B cell (primary cell): ENCODE measurements at regions not wholly inside any gene's neighbourhood (a gene's known extent, or its start where the extent isn't known, plus 50 kb on each side); places are given as distances from the start of the nearest gene placed in this dataset.

Experiments
- ATAC-seq: fragments of 200-7000 bp; cut with Tn5 transposase; one replicate; pipeline ENCODE4 v1.10.0; 2021; ENCODE audit warnings: low read depth, mild to moderate bottlenecking, moderate number of reproducible peaks, moderate library complexity
- CTCF ChIA-PET: fragments of 350-600 bp; sonication (Branson Sonifier 250); formaldehyde crosslinking; loops from one replicate; lab custom pipeline; 2021; ENCODE audit warnings: antibody characterized with exemption, inconsistent platforms; lab: Charles Lee
- POLR2A ChIA-PET: fragments of 350-600 bp; sonication (Branson Sonifier 250); formaldehyde crosslinking; loops from one replicate; lab custom pipeline; 2021; ENCODE audit warnings: antibody characterized with exemption; lab: Charles Lee
- DNase-seq: peaks from one replicate; pipeline ENCODE4 v3.0.0; 2013
- H2AFZ ChIP-seq: 2 replicates; pipeline ENCODE4 v1.6.1; 2012; ENCODE audit warnings: mild to moderate bottlenecking, low read depth, low read length; ENCODE audit not compliant: insufficient read depth, poor library complexity, severe bottlenecking
- H3K27ac ChIP-seq, 2 donors: 1 replicate in 1 of 2; 2 replicates in 1 of 2; pipeline ENCODE4 v1.5.1; 2012 to 2013; ENCODE audit warnings: low read length in 2 of 2, mild to moderate bottlenecking in 2 of 2, moderate library complexity in 1 of 2
- H3K27me3 ChIP-seq, 4 experiments: fragments of 200-600 bp in 1 of 4; sonication (generic) in 1 of 4; replicated peaks in 1 of 4; 1 replicate in 2 of 4; 2 replicates in 2 of 4; pipeline versions ENCODE4 v1.6.1 to v1.7.0; 2013 to 2016; ENCODE audit warnings: low read length in 3 of 4, mild to moderate bottlenecking in 2 of 4, mixed read lengths in 1 of 4, moderate library complexity in 1 of 4; ENCODE audit not compliant: insufficient read depth in 4 of 4, control insufficient read depth in 3 of 4; ENCODE audit errors: control extremely low read depth in 1 of 4
- H3K36me3 ChIP-seq, 2 experiments: replicated peaks in 1 of 2; 1 replicate in 1 of 2; 2 replicates in 1 of 2; pipeline versions ENCODE4 v1.6.1 to v1.7.1; 2013; ENCODE audit warnings: low read length in 1 of 2; ENCODE audit not compliant: insufficient read depth in 2 of 2, control insufficient read depth in 1 of 2; ENCODE audit errors: control extremely low read depth in 1 of 2, extremely low read depth in 1 of 2
- H3K4me1 ChIP-seq, 2 donors: fragments of 200-600 bp in 1 of 2; sonication (generic) in 1 of 2; 1 replicate in 1 of 2; 2 replicates in 1 of 2; pipeline versions ENCODE4 v1.5.1 to v1.6.1; 2013 to 2017; ENCODE audit warnings: low read length in 2 of 2; ENCODE audit not compliant: control insufficient read depth in 2 of 2, insufficient read depth in 2 of 2
- H3K4me2 ChIP-seq: replicated peaks from 2 replicates; pipeline ENCODE3; 2012; ENCODE audit warnings: mild to moderate bottlenecking, low read depth, low read length; ENCODE audit not compliant: poor library complexity, severe bottlenecking
- H3K4me3 ChIP-seq, 5 experiments: fragments of 200-600 bp in 1 of 5; sonication (generic) in 1 of 5; 1 replicate in 3 of 5; 2 replicates in 2 of 5; pipeline versions ENCODE4 v1.5.1 to v1.7.0; 2011 to 2016; ENCODE audit warnings: low read length in 4 of 5, mild to moderate bottlenecking in 4 of 5, low read depth in 2 of 5, control low read depth in 1 of 5, moderate library complexity in 1 of 5; ENCODE audit not compliant: insufficient read depth in 1 of 5; ENCODE audit errors: control extremely low read depth in 1 of 5, extremely low read depth in 1 of 5
- H3K79me2 ChIP-seq: fragments of 200-600 bp; sonication (generic); one replicate; pipeline ENCODE4 v1.6.0; 2016; ENCODE audit warnings: low read length; ENCODE audit not compliant: control insufficient read depth, insufficient read depth
- H3K9ac ChIP-seq: fragments of 200-600 bp; sonication (generic); 2 replicates; pipeline ENCODE4 v1.6.1; 2017; ENCODE audit warnings: mild to moderate bottlenecking, low read length, moderate library complexity
- H3K9me3 ChIP-seq, 3 donors: one replicate each; pipeline versions ENCODE4 v1.6.1 to v1.7.1; 2013; ENCODE audit warnings: low read length in 2 of 3; ENCODE audit not compliant: control insufficient read depth in 2 of 3, insufficient read depth in 1 of 3; ENCODE audit errors: control extremely low read depth in 1 of 3
- H4K20me1 ChIP-seq: 2 replicates; pipeline ENCODE4 v1.6.0; 2012; ENCODE audit warnings: mild to moderate bottlenecking, low read length; ENCODE audit not compliant: insufficient read depth, control insufficient read depth, poor library complexity, severe bottlenecking
- H3K27ac Mint-ChIP-seq: one replicate; pipeline ENCODE4 v1.8.0; 2021; ENCODE audit warnings: mixed read lengths
- H3K27me3 Mint-ChIP-seq: one replicate; pipeline ENCODE4 v1.8.0; 2021; ENCODE audit warnings: mixed read lengths
- H3K4me1 Mint-ChIP-seq: one replicate; pipeline ENCODE4 v1.8.0; 2021; ENCODE audit warnings: mixed read lengths
- H3K4me3 Mint-ChIP-seq: one replicate; pipeline ENCODE4 v1.8.0; 2021; ENCODE audit warnings: mixed read lengths
- H3K9me3 Mint-ChIP-seq: one replicate; pipeline ENCODE4 v1.8.0; 2022; ENCODE audit warnings: mixed read lengths; ENCODE audit not compliant: insufficient read depth
- EZH2 ChIP-seq: IDR thresholded peaks from 2 replicates; pipeline ENCODE4 v1.6.1; 2012; ENCODE audit warnings: borderline replicate concordance, low read depth, mild to moderate bottlenecking, moderate library complexity, low read length; ENCODE audit not compliant: insufficient read depth, poor library complexity, severe bottlenecking
- WGBS: methylation state at CpG from one replicate; pipeline ENCODE4 v1.1.5; 2013; ENCODE audit warnings: missing lambda C conversion rate; ENCODE audit not compliant: insufficient coverage; 5-methylcytosine and 5-hydroxymethylcytosine counted together
- intact Hi-C: fragments of 100-400 bp; cut with micrococcal nuclease; formaldehyde crosslinking; loops from one replicate; pipeline ENCODE4 v1.10.0; 2022
- TF ChIP-seq, protein P1 (sequence below): fragments of 200-600 bp; IDR thresholded peaks from one replicate; pipeline ENCODE4 v1.8.0; 2022; ENCODE audit warnings: antibody characterized with exemption, mild to moderate bottlenecking

DNA sequence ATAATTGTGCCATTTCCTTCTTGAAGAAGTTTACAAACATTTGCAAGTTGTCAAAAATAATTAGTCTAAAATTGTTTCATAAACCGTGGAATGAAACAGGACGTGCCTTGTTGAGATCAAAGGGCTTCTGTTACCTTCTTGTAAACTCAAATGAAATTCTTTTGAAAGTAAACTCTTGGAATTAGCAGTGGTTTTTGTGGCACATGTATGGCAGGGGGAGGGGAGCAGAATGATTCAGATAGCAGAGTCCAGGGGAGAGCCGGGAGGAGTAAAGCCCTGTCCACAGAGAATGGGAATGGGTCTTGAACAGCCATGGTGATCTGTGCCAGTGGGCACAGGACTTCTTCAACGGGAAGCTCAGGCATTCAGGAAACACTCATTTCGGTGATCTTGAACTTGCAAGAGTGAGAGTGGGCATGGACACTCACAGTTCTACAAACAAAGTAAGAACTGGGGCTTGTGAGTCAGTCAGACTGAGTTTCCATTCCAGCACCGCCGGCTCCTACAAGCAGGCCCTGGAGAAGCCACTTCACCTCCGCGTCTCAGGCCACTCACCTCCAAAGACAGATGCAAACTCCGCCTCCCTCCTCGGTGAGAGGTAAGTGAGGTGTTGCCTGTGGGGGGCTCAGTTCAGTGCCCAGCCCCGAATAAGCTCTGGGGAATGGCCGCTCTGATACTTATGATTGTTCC lies 143.1 kb downstream of the CDH26 start:
- POLR2A ChIA-PET: no interaction called here
- H3K27me3 Mint-ChIP-seq: no peaks in the 10 kb centered on the region
- no peak overlapping the region for H3K4me3 ChIP-seq
- WGBS: 50% methylated on average over 4 of the region's 13 CpGs
- H3K27ac Mint-ChIP-seq: no peak overlapping the region
- H3K36me3 ChIP-seq: no peaks in the 10 kb centered on the region
- H3K4me2 ChIP-seq: no peak overlapping the region
- no peak for DNase-seq
- no peaks in the 10 kb centered on the region for H3K27me3 ChIP-seq
- H3K79me2 ChIP-seq: no peaks in the 10 kb centered on the region
- H4K20me1 ChIP-seq: no peaks in the 10 kb centered on the region
- no peak overlapping the region for H2AFZ ChIP-seq
- H3K9me3 ChIP-seq: no peaks in the 10 kb centered on the region
- ATAC-seq: no peak
- no peak overlapping the region for H3K9ac ChIP-seq
- no peaks in the 10 kb centered on the region for H3K4me1 Mint-ChIP-seq
- CTCF ChIA-PET: no interaction called here
- intact Hi-C loops: no loop called here
- H3K4me1 ChIP-seq: no peaks in the 10 kb centered on the region
- no peak overlapping the region for H3K4me3 Mint-ChIP-seq
- no peaks in the 10 kb centered on the region for H3K9me3 Mint-ChIP-seq
- no peak overlapping the region for H3K27ac ChIP-seq
- TF ChIP-seq EZH2: no peak
- TF ChIP-seq, protein P1, sequence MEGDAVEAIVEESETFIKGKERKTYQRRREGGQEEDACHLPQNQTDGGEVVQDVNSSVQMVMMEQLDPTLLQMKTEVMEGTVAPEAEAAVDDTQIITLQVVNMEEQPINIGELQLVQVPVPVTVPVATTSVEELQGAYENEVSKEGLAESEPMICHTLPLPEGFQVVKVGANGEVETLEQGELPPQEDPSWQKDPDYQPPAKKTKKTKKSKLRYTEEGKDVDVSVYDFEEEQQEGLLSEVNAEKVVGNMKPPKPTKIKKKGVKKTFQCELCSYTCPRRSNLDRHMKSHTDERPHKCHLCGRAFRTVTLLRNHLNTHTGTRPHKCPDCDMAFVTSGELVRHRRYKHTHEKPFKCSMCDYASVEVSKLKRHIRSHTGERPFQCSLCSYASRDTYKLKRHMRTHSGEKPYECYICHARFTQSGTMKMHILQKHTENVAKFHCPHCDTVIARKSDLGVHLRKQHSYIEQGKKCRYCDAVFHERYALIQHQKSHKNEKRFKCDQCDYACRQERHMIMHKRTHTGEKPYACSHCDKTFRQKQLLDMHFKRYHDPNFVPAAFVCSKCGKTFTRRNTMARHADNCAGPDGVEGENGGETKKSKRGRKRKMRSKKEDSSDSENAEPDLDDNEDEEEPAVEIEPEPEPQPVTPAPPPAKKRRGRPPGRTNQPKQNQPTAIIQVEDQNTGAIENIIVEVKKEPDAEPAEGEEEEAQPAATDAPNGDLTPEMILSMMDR: no peak

DNA sequence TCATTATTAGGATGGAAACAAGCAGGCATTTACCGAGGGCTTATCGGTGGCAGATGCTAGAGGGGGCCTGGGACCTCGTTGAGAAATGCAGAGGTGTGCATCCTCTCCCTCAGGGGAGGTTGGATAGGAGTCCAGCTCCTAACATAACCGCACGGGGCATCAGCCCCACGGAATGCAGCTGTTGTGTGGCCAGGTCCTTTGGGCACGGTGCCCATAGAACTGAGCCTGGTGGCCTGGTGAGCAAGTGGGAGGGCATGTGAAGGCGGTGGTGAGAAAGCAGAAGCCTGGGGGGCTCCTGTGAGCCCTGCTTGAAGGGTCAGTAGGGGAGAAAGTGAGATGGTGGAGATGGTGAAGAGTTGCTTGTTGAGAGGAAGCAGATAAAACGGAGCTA lies 143.7 kb downstream of the CDH26 start:
- Histone ChIP-seq H3K9me3 (no peaks in the 10 kb centered on the region), H3K27ac (no peak overlapping the region), H3K79me2 (no peaks in the 10 kb centered on the region), H2AFZ (no peak overlapping the region), H3K27me3 (no peaks in the 10 kb centered on the region), H3K4me1 (no peaks in the 10 kb centered on the region), H4K20me1 (no peaks in the 10 kb centered on the region), H3K36me3 (no peaks in the 10 kb centered on the region), H3K4me3 (no peak overlapping the region), H3K9ac (no peak overlapping the region), H3K4me2 (no peak overlapping the region)
- CTCF ChIA-PET: no interaction called here
- Mint-ChIP-seq H3K4me3 (no peak overlapping the region), H3K4me1 (no peaks in the 10 kb centered on the region), H3K9me3 (no peaks in the 10 kb centered on the region), H3K27me3 (no peaks in the 10 kb centered on the region), H3K27ac (no peak overlapping the region)
- intact Hi-C loops: no loop called here
- no peak for TF ChIP-seq EZH2
- TF ChIP-seq, protein P1: no peak
- no peak for ATAC-seq
- WGBS: 88% methylated on average over 9 of the region's 9 CpGs
- POLR2A ChIA-PET: no interaction called here
- DNase-seq: no peak
